SU-DHL-6 (cell line): ENCODE measurements at regions not wholly inside any gene's neighbourhood (a gene's known extent, or its start where the extent isn't known, plus 50 kb on each side); places are given as distances from the start of the nearest gene placed in this dataset.

Source experiments
- CTCF ChIP-seq: fragments of 200-600 bp; sonication (generic); IDR thresholded peaks from one replicate; pipeline ENCODE4 v1.5.1; 2017; ENCODE audit warnings: antibody characterized with exemption, mild to moderate bottlenecking, low read length, moderate library complexity; ENCODE audit not compliant: insufficient read depth, poor library complexity, severe bottlenecking
- EZH2phosphoT487 ChIP-seq: fragments of 200-600 bp; sonication (generic), shearing (Covaris generic); conservative IDR thresholded peaks from 2 replicates; pipeline ENCODE4 v1.6.1; 2018; ENCODE audit warnings: mild to moderate bottlenecking, antibody characterized with exemption, low read length, moderate library complexity, mixed read lengths

DNA sequence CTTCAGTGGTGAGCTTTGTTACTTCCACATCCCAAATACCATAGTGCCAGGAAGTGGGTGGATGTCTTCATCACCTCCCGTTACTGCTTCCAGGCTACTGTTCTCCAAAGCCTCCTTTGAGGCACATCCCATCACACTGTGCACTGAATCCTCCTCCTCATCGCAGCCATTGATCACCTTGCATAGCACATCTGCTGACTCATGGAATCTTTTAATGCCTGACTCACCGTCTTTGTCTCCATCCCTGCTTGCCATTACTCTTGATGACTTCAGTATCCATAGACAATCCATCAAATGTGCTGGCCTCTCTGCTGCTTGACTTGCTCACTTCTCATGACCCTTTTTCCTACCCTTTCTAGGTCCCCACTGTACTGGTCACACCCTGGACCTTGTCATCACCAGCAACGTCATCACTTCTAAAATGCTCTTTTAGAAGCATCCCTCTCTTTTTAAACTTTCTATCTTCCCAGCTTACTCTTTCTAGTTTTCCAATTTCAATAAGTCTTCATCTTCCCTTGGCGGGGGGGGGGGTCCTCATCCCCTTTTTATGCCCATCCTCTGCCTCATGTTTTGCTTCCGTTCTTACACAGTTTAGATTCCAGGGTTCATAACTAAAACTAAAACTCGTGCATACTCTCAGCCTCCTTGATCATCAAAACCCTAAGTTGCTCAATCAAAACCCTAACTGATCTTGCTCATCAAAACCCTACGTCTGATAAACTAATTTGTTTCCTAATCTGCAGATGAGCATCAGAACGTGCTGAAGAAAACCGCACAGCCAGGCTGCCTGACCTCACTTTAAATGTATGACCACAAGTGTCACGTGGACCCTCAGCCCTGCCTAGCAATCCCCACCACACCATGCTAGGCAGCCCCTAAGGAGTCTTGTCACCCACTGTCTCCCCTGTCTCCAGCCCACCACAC lies 289.7 kb upstream of the ZFHX3 start:
- TF ChIP-seq CTCF (no peak), EZH2phosphoT487 (no peak)
